GM19467 (cell line): ENCODE measurements at regions not wholly inside any gene's neighbourhood (a gene's known extent, or its start where the extent isn't known, plus 50 kb on each side); places are given as distances from the start of the nearest gene placed in this dataset.
"Not testable (repeated sequence)": the region's sequence is repeated elsewhere in the genome, so short reads cannot be mapped to it uniquely, and the experiment has no call there.

Experiments
- ATAC-seq: cut with Tn5 transposase; IDR thresholded peaks from one replicate; pipeline ENCODE4 v1.9.1; 2021; ENCODE audit warnings: mild to moderate bottlenecking, moderate library complexity; ENCODE audit not compliant: unreplicated experiment

DNA sequence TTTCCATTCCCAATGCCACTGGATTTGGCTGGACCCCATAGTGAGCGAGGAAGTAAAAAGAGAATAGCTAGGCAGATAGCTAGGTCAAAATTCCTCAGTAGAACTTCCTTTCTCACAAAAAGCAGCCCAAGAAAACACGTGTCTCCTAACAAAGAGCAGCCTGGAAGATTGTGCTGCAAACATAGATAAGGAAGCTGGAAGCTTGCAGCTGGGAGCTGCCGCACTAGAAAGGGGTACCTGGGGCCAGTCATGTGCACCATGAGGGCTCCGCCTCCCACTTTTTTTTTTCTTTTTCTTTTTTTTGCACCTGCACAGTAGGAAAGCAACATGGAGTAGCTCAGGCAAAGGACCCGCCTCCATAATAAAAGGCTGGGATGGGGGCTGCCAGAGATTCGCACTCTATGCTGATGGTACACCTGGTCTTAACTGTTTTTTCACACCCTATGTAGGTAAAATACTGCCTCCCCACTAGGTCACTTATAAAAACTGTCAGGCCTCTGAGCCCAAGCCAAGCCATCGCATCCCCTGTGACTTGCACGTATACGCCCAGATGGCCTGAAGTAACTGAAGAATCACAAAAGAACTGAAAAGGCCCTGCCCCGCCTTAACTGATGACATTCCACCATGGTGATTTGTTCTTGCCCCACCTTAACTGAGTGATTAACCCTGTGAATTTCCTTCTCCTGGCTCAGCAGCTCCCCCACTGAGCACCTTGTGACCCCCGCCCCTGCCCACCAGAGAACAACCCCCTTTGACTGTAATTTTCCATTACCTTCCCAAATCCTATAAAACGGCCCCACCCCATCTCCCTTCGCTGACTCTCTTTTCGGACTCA is 521.6 kb downstream of the IRS2 start:
- not testable (repeated sequence) for ATAC-seq

DNA sequence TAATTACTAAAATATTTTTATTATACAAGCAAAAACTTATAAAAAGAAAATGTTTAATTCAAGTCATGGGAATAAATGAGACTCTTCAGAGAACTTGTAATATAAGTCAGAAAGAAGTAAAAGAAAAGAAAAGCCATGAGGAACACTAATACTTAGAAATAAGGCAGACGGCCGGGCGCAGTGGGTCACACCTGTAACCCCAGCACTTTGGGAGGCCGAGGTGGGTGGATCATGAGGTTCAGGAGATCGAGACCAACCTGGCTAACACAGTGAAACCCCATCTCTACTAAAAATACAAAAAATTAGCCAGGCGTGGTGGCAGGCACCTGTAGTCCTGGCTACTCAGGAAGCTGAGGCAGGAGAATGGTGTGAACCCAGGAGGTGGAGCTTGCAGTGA is 528.6 kb downstream of the IRS2 start:
- not testable (repeated sequence) for ATAC-seq
